ENCODE measurements at regions not wholly inside any gene's neighbourhood (a gene's known extent, or its start where the extent isn't known, plus 50 kb on each side); places are given as distances from the start of the nearest gene placed in this dataset.

GRCh38 chr11:79829891-79830290 lies 389.1 kb upstream of the TENM4 start (continued):
- TF ChIP-seq CBX5 (IDR thresholded peaks at IDR 0.05; ENCODE audit: low read depth) (no peak), IRF4 (IDR thresholded peaks at IDR 0.05; ENCODE audit: low read depth, low read length) (no peak), MLLT1 (IDR thresholded peaks at IDR 0.05) (no peak), BCLAF1 (IDR thresholded peaks at IDR 0.05) (no peak), SIN3A (IDR thresholded peaks at IDR 0.05; ENCODE audit: low read depth, low read length) (no peak), SUPT20H (IDR thresholded peaks at IDR 0.05; ENCODE audit: borderline replicate concordance, control insufficient read depth, low read depth, low read length) (no peak)

GRCh38 chr11:79822766-79823165 lies 381.9 kb upstream of the TENM4 start:
- no TSS peak for BruUV-seq (replicated peaks)
- H2AFZ ChIP-seq (ENCODE audit: control insufficient read depth, low read depth, low read length) = no peak overlapping the region
- ChIA-PET RAD21 (ENCODE audit: unreplicated experiment) (no interaction called here), CTCF (no interaction called here), POLR2A (no interaction called here), SMC1A (ENCODE audit: uncharacterized antibody, unreplicated experiment) (no interaction called here)
- no peaks in the 10 kb centered on the region for H3K27me3 ChIP-seq (replicated peaks in 1 of 2; ENCODE audit: control insufficient read depth in 2 of 2, insufficient read depth in 2 of 2, low read length in 1 of 2)
- FAIRE-seq = no peak
- no peak overlapping the region for H3K4me2 ChIP-seq (ENCODE audit: control insufficient read depth, insufficient read depth)
- WGBS (ENCODE audit: insufficient coverage, insufficient replicate concordance, low lambda C conversion rate, missing lambda C conversion rate) = 47% methylated on average over 3 of the region's 3 CpGs
- no peak overlapping the region for H3K4me3 ChIP-seq
- in situ Hi-C loops (cut with MboI) = no loop called here
- no peak for DNase-seq (ENCODE audit: low read depth, low spot score)
- H3K9ac ChIP-seq (ENCODE audit: control insufficient read depth, insufficient read depth, low read length) = no peak overlapping the region
- no peaks in the 10 kb centered on the region for H3K9me3 ChIP-seq (replicated peaks; ENCODE audit: control insufficient read depth, insufficient read depth, low read length)
- H4K20me1 ChIP-seq (ENCODE audit: control insufficient read depth, insufficient read depth) = no peaks in the 10 kb centered on the region
- H3K36me3 ChIP-seq (ENCODE audit: control insufficient read depth in 2 of 2, insufficient read depth in 2 of 2, low read length in 1 of 2) = no peaks in the 10 kb centered on the region
- no peak overlapping the region for H3K27ac ChIP-seq (ENCODE audit: control insufficient read depth, insufficient read depth)
- H3K79me2 ChIP-seq (ENCODE audit: control insufficient read depth, insufficient read depth, low read length) = no peaks in the 10 kb centered on the region
- intact Hi-C loops (cut with micrococcal nuclease; ENCODE audit: unreplicated experiment) = no loop called here
- H3K4me1 ChIP-seq (ENCODE audit: control insufficient read depth, insufficient read depth, low read length) = no peaks in the 10 kb centered on the region
- no peak for ATAC-seq
- no peak for TF ChIP-seq BACH1 (IDR thresholded peaks at IDR 0.05; ENCODE audit: borderline replicate concordance)
- no peak for TF ChIP-seq CBX5 (IDR thresholded peaks at IDR 0.05; ENCODE audit: low read depth)
- TF ChIP-seq FOXM1 (IDR thresholded peaks at IDR 0.05; ENCODE audit: low read depth, low read length) = no peak
- TF ChIP-seq ZBTB4 (CRISPR knock-in tag; IDR thresholded peaks at IDR 0.05) = no peak
- no peak for TF ChIP-seq BCL3 (IDR thresholded peaks at IDR 0.05; ENCODE audit: borderline replicate concordance, insufficient read depth, low read depth, low read length, poor library complexity, severe bottlenecking)
- no peak for TF ChIP-seq CBX3 (IDR thresholded peaks at IDR 0.05; ENCODE audit: borderline replicate concordance, low read depth)
